HepG2 (cell line): ENCODE measurements at regions not wholly inside any gene's neighbourhood (a gene's known extent, or its start where the extent isn't known, plus 50 kb on each side); places are given as distances from the start of the nearest gene placed in this dataset.

Experiments
- ATAC-seq: fragments of 200-7000 bp; cut with Tn5 transposase; 3 replicates; pipeline ENCODE4 v1.9.1; 2020; ENCODE audit warnings: mild to moderate bottlenecking, moderate library complexity
- BruUV-seq: library from RNA; stranded (reverse); fragments of 400-500 nt; replicated peaks from 2 replicates; lab custom pipeline; 2021; lab: Mats Ljungman, UMichigan
- CTCF ChIA-PET: fragments of 300-600 bp; formaldehyde crosslinking; extraction: SDS; loops from one replicate; lab custom pipeline; 2021; ENCODE audit warnings: low total read pairs, inconsistent platforms, low intra/inter-chr PET ratio; lab: Yijun Ruan, JAX
- POLR2A ChIA-PET: fragments of 350-600 bp; sonication (Branson Sonifier 250); formaldehyde crosslinking; loops from one replicate; lab custom pipeline; 2020; ENCODE audit warnings: antibody characterized with exemption, inconsistent platforms; lab: Yijun Ruan, JAX
- DNase-seq: peaks from one replicate; pipeline ENCODE4 v3.0.0-alpha.2; 2015; ENCODE audit warnings: low spot score
- FAIRE-seq: peaks from 3 replicates; lab custom pipeline; 2011; peaks lifted over from hg19 to GRCh38; lab: Jason Lieb, UNC
- H2AFZ ChIP-seq: one replicate; pipeline ENCODE4 v1.6.1; 2011; ENCODE audit warnings: low read length, inconsistent platforms
- H3K27ac ChIP-seq: fragments of 300-600 bp; 3 replicates; pipeline ENCODE4 v1.8.0; 2011; ENCODE audit warnings: mixed run types, mild to moderate bottlenecking, mixed read lengths, low read length, inconsistent platforms; ENCODE audit not compliant: insufficient read depth; ENCODE audit errors: extremely low read length
- H3K27me3 ChIP-seq, 2 experiments: fragments of 200-600 bp in 1 of 2; 2 replicates in 1 of 2; 3 replicates in 1 of 2; pipeline versions ENCODE4 v1.6.0 to v1.8.0; 2011; ENCODE audit warnings: low read length in 2 of 2, mild to moderate bottlenecking in 2 of 2, moderate library complexity in 2 of 2, inconsistent platforms in 1 of 2; ENCODE audit not compliant: insufficient read depth in 2 of 2, control insufficient read depth in 1 of 2
- H3K36me3 ChIP-seq, 2 experiments: fragments of 200-600 bp in 1 of 2; replicated peaks in 1 of 2; 2 replicates in 1 of 2; 3 replicates in 1 of 2; pipeline versions ENCODE4 v1.5.1 to v1.8.0; 2011; ENCODE audit warnings: low read length in 2 of 2, inconsistent platforms in 1 of 2; ENCODE audit not compliant: insufficient read depth in 2 of 2, control insufficient read depth in 1 of 2
- H3K4me1 ChIP-seq: 2 replicates; pipeline ENCODE4 v1.5.1; 2012; ENCODE audit warnings: low read length, inconsistent platforms; ENCODE audit not compliant: insufficient read depth
- H3K4me2 ChIP-seq: 2 replicates; pipeline ENCODE4 v1.6.0; 2011; ENCODE audit warnings: low read depth, low read length, inconsistent platforms
- H3K4me3 ChIP-seq, 3 experiments: fragments of 200-600 bp in 1 of 3; sonication (generic), shearing (Covaris generic) in 1 of 3; replicated peaks in 1 of 3; 2 replicates each; pipeline ENCODE4 v1.5.1; 2011 to 2016; ENCODE audit warnings: low read length in 3 of 3, inconsistent platforms in 2 of 3, low read depth in 2 of 3, mild to moderate bottlenecking in 2 of 3, control low read depth in 1 of 3, mixed read lengths in 1 of 3; ENCODE audit not compliant: insufficient read depth in 1 of 3
- H3K79me2 ChIP-seq: one replicate; pipeline ENCODE4 v1.6.1; 2011; ENCODE audit warnings: low read length, inconsistent platforms; ENCODE audit not compliant: insufficient read depth
- H3K9ac ChIP-seq: 2 replicates; pipeline ENCODE4 v1.6.0; 2011; ENCODE audit warnings: mild to moderate bottlenecking, low read depth, low read length, inconsistent platforms; ENCODE audit not compliant: insufficient read depth
- H3K9me3 ChIP-seq: 2 replicates; pipeline ENCODE4 v1.5.1; 2012; ENCODE audit warnings: mild to moderate bottlenecking, low read length
- H4K20me1 ChIP-seq: 2 replicates; pipeline ENCODE4 v1.6.0; 2011; ENCODE audit warnings: inconsistent platforms, mild to moderate bottlenecking, low read length, moderate library complexity; ENCODE audit not compliant: insufficient read depth
- KLF13 ChIP-seq: sonication (generic); formaldehyde crosslinking; IDR thresholded peaks from 2 replicates; pipeline ENCODE4 v1.4.0; 2020; ENCODE audit warnings: mild to moderate bottlenecking, missing genetic modification reagents
- SYNCRIP ChIP-seq: fragments of 200-400 bp; formaldehyde crosslinking; IDR thresholded peaks from 2 replicates; pipeline ENCODE4 v1.6.1; 2018; ENCODE audit warnings: mild to moderate bottlenecking, low read depth, low read length; ENCODE audit not compliant: insufficient read depth
- ZNF589 ChIP-seq: sonication (generic); formaldehyde crosslinking; conservative IDR thresholded peaks from 2 replicates; pipeline ENCODE4 v1.8.0; 2022; ENCODE audit warnings: mild to moderate bottlenecking, moderate library complexity, missing genetic modification reagents
- ZNF660 ChIP-seq: sonication (generic); formaldehyde crosslinking; IDR thresholded peaks from 2 replicates; pipeline ENCODE4 v1.5.1; 2020; ENCODE audit warnings: mild to moderate bottlenecking, low read depth, missing genetic modification reagents, borderline replicate concordance
- WGBS: methylation state at CpG from one replicate; pipeline ENCODE4 v1.1.6; 2017; ENCODE audit warnings: low lambda C conversion rate; 5-methylcytosine and 5-hydroxymethylcytosine counted together
- in situ Hi-C: cut with HindIII; loops from 2 replicates; pipeline ENCODE4 v1.10.0; 2017; ENCODE audit warnings: low pct_unique_long_range_greater_than_20kb; ENCODE audit not compliant: extremely low pct_ligation_motif_present
- intact Hi-C: fragments of 100-400 bp; cut with micrococcal nuclease; formaldehyde crosslinking; loops from one replicate; pipeline ENCODE4 v1.10.0; 2022; ENCODE audit not compliant: unreplicated experiment
- TF ChIP-seq, protein P1 (sequence below): sonication (generic); formaldehyde crosslinking; IDR thresholded peaks from 2 replicates; pipeline ENCODE4 v1.5.0; 2020; ENCODE audit warnings: missing genetic modification reagents, mild to moderate bottlenecking, borderline replicate concordance

DNA sequence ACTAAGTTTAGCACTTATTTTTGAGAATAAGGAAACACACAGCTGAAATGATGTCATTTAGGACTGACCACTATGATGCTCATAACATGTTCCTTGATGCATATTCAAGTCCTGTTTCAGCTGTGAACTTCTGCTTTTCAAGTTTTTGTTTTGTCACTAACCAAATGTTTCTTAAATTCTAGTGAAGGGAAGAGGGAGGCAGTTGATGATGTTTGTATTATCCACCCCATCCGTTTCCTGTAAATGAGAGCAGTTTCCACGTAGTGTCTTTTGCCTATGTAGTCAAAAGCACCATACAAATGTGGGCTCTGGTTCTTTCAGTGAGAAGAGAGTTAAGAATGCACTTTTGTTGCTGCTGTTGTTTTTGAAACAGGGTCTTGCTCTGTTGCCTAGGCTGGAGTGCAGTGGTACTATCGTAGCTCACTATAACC is 491.8 kb downstream of the PCNX1 start:
- whole genome bisulfite sequencing, result 92% methylated on average over 3 of the region's 3 CpGs
- Histone ChIP-seq H3K27ac (no peak overlapping the region), H3K4me3 (no peak overlapping the region), H3K9me3 (no peaks in the 10 kb centered on the region), H4K20me1 (no peaks in the 10 kb centered on the region), H3K9ac (no peak overlapping the region), H3K27me3 (no peaks in the 10 kb centered on the region), H3K4me2 (no peak overlapping the region), H3K36me3 (no peaks in the 10 kb centered on the region), H2AFZ (no peak overlapping the region), H3K79me2 (peaks cover 12% of the 10 kb centered on the region), H3K4me1 (peaks cover 39% of the 10 kb centered on the region)
- in situ Hi-C loops, result no loop called here
- no peak for ATAC-seq
- BruUV-seq, result no TSS peak
- CTCF ChIA-PET, result no interaction called here
- intact Hi-C loops, result no loop called here
- TF ChIP-seq ZNF589 (CRISPR knock-in tag) (no peak), KLF13 (no peak)
- POLR2A ChIA-PET, result no interaction called here
- FAIRE-seq, result no peak
- no peak for DNase-seq

DNA sequence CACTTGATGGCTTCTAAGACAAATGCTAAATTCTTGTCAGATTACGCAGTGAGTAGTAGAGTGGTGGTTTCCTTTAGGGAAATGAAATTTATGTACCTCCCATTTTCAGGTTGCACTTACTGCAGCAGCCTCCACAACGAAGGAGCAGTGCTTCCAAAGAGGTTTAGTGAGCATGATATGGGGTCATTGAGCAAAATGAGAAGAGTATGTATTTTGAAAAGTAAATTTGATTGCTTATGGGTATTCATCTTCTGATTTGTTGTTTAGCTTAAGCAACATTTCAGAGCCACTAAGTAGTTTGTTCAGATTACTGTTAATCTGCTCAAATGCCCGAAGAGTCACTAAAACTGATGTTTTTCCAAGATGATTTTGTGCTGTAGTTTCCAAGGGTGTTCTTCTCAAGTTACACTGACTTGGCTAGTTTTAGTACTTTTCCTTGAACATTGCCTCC is 493.6 kb downstream of the PCNX1 start:
- TF ChIP-seq SYNCRIP (no peak), ZNF660 (CRISPR knock-in tag) (no peak)
- TF ChIP-seq, protein P1, sequence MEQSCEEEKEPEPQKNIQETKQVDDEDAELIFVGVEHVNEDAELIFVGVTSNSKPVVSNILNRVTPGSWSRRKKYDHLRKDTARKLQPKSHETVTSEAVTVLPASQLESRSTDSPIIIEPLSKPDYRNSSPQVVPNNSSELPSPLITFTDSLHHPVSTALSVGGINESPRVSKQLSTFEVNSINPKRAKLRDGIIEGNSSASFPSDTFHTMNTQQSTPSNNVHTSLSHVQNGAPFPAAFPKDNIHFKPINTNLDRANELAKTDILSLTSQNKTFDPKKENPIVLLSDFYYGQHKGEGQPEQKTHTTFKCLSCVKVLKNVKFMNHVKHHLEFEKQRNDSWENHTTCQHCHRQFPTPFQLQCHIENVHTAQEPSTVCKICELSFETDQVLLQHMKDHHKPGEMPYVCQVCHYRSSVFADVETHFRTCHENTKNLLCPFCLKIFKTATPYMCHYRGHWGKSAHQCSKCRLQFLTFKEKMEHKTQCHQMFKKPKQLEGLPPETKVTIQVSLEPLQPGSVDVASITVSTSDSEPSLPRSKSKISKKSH (CRISPR knock-in tag), result no peak
- CTCF ChIA-PET, result no interaction called here
- Histone ChIP-seq H3K4me2 (no peak overlapping the region), H3K36me3 (no peaks in the 10 kb centered on the region), H3K27ac (no peak overlapping the region), H4K20me1 (no peaks in the 10 kb centered on the region), H3K4me1 (peaks cover 29% of the 10 kb centered on the region), H3K9ac (no peak overlapping the region), H3K4me3 (no peak overlapping the region), H3K79me2 (peaks cover 12% of the 10 kb centered on the region), H3K9me3 (no peaks in the 10 kb centered on the region), H3K27me3 (no peaks in the 10 kb centered on the region), H2AFZ (no peak overlapping the region)
- intact Hi-C loops (no loop called here), in situ Hi-C loops (loop anchor here (10.0 kb wide), 1 partner anchor 266 kb away; no protein-coding TSS in a partner anchor)
- POLR2A ChIA-PET, result no interaction called here
- WGBS, result 100% methylated on average over 3 of the region's 3 CpGs
- no TSS peak for BruUV-seq
- DNase-seq (no peak), FAIRE-seq (no peak), ATAC-seq (no peak)
